HPDE6-E6E7 (cell line): ENCODE measurements at regions not wholly inside any gene's neighbourhood (a gene's known extent, or its start where the extent isn't known, plus 50 kb on each side); places are given as distances from the start of the nearest gene placed in this dataset.
"Not testable (repeated sequence)": the region's sequence is repeated elsewhere in the genome, so short reads cannot be mapped to it uniquely, and the experiment has no call there.

Source experiments
- DNase-seq: peaks from one replicate; pipeline ENCODE4 v3.0.0; 2011; ENCODE audit warnings: missing footprints; ENCODE audit errors: extremely low spot score

GRCh38 chr19:28297036-28297435 lies 915.9 kb downstream of the UQCRFS1 start:
- no peak for DNase-seq

GRCh38 chr19:28296506-28296905 lies 916.4 kb downstream of the UQCRFS1 start:
- no peak for DNase-seq

GRCh38 chr19:28294975-28295374 lies 918.0 kb downstream of the UQCRFS1 start:
- not testable (repeated sequence) for DNase-seq

DNA sequence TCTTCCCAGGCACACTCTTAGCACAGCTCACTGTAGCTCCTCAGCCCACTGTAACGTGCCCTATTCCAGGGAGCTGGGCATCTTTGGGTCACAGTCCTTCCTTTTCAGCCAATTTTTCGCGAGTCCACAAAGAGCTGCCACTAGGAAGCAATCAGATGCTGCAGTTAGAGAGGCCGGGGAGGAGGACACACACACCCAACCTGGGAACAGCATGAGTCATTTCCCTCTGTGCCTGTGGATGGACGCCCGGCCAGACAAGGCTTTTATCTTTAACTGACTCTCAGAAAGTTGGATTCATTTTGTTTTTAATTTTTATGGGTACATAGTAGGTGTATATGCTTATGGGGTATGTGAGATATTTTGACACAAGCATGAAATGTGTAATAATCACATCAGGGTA lies 918.6 kb downstream of the UQCRFS1 start:
- DNase-seq, result no peak

DNA sequence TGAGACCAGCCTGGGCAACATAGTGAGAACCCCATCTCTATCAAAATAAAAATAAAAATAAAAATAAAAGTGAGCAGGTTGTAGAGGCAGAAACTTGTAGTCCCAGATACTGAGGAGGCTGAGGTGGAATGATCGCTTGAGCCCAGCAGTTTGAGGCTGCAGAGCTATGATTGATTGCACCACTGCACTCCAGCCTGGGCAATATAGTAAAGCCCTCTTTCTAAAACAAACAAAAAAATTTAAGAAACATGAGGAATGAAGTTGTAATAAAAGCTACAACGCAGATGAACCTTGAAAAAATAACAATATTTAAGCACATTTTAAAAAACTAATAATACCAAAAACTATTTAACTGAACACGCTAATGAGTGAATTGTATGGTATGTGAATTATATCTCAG lies 919.3 kb downstream of the UQCRFS1 start:
- no peak for DNase-seq

DNA sequence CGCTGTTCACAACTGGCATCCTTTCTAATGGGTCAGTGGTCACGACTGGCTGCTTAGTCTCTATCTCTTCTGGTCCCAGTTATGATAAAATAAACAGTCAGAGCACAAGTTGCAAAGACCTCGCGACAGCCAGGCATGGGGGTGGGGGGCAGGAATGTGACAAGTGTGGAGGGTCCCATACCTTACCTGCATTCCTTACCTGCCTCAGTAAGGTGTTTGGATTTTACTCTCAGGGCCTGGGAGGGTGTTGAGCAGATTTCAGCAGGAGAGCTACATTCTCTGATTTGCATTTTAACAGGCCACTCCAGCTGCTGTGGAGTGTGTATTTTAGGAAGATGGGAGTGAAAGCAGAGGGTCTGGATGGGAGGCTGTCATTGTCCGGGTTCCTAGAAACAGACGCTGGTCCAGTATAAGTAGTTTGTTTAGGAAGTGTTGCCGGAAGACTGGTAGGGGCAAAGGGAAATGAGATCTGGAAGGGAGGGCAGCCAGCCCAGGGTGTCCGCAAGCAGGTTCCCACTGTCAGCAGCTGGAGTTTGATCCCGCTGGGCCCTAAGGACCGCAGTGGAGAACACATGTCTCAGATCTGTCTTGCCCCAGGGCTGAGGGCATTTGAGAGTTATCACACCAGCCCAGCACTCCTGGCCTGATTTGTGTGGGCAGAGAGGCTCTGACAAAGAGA lies 920.0 kb downstream of the UQCRFS1 start:
- no peak for DNase-seq

- DNase-seq, result no peak
These were observed 921.1 kb downstream of the UQCRFS1 start for GRCh38 chr19:28291874-28292273.

GRCh38 chr19:28290963-28291657 lies 921.8 kb downstream of the UQCRFS1 start:
- DNase-seq, result no peak

DNA sequence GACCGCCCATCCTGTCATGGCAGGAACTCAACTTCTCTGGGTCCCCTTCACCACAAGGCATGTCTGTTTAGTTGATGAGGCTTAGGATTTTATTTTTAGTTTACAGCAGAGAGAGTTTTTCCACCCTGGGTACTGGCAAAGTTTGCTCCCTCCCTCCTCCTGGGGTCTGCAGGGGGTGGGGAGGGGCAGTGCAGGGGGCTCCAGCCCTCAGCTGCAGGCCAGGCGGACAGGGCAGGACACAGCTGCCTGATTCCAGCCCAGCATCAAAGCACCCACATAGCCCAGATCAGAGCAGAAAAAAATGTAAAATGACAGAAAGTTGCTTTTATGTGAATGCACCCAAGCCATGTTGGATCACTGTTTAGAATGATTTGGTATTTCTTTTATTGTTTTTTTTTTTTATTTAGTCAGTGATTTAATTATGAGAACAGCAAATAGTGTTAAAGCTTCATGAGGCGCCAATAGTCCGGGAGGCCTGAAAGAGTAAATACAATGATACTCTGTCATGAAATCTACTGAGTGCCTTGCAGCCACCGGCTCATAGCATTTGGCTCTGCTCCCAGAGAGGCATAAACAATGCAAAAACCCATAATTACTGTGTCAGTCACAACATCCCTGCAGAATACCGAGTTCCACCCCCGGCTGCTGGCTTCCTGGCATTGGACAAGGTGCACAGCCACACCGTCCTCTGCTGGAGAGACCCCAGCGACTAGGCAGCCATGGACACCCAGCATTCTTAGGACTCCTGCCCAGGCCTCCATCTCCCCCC lies 923.5 kb downstream of the UQCRFS1 start:
- DNase-seq, result no peak

- DNase-seq, result no peak
These were observed 924.2 kb downstream of the UQCRFS1 start for GRCh38 chr19:28288572-28289264.

GRCh38 chr19:28285917-28286316 lies 927.0 kb downstream of the UQCRFS1 start:
- DNase-seq, result no peak

- DNase-seq, result no peak
These were observed 927.9 kb downstream of the UQCRFS1 start for GRCh38 chr19:28285078-28285477.

DNA sequence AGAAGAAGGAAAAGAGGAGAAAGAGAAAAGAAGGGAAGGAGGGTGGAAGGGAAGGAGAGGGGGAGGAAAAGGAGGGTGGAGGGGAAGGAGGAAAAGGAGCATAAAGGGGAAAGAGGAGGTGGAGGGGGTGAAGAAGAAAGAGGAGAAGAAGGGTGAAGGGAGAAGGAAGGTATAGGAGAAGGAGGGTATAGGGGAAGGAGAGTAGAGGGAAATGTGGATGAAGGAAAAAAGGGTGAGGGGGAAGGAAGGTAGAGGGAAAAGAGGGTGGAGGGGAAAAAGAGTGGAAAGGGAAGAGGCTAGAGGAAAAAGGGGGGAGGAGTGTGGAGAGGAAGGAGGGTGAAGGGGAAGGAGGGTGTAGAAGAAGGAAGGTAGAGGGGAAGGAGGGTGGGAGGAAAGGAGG lies 928.6 kb downstream of the UQCRFS1 start:
- DNase-seq, result no peak

- no peak for DNase-seq
These were observed 929.4 kb downstream of the UQCRFS1 start for GRCh38 chr19:28283592-28283991.

DNA sequence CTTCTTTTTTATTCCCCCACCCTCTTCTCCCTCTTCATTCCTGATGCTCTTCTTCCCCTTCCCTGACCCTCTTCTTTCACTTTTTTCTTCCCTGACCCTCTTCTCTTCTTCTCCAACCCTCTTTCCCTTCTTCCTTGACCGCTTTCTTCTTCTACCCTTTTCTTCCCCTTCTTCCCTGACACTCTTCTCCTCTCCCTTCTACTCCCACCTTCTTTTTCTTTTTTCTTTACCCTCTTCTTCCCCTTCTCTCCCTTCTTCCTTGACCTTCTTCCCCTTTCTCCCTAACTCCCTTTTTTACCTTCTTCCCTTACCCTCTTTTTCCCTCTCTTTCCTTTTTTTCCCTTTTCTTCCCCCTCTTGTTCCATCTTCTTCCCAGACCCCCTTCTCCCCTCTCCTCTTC lies 931.3 kb downstream of the UQCRFS1 start:
- DNase-seq, result no peak

DNA sequence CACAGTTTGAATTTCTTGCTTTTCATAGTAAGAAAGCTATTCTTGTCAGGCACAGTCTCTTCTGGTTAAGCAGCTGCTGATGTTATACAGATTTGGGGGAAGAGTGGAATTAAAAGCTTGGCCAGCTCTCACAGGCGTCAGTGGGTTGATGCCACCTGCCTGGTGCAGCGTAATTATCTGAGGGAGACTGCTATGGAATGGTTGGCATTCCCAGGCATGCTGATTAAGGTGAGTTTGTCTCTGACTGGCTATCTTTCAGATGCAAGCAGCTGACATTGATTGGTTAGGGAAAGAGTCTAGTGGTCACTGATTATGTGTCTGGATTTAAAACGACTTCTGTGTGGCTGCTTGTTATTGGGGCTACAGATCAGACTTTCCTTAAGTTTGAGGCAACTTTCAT lies 948.4 kb downstream of the UQCRFS1 start:
- no peak for DNase-seq

- DNase-seq, result no peak
These were observed 954.1 kb downstream of the UQCRFS1 start for GRCh38 chr19:28258829-28259228.

- no peak for DNase-seq
These were observed 955.6 kb downstream of the UQCRFS1 start for GRCh38 chr19:28257396-28257795.

- no peak for DNase-seq
These were observed 965.7 kb downstream of the UQCRFS1 start for GRCh38 chr19:28247243-28247642.

GRCh38 chr19:28245937-28246336 lies 967.0 kb downstream of the UQCRFS1 start:
- no peak for DNase-seq

GRCh38 chr19:28244966-28245365 lies 968.0 kb downstream of the UQCRFS1 start:
- no peak for DNase-seq

DNA sequence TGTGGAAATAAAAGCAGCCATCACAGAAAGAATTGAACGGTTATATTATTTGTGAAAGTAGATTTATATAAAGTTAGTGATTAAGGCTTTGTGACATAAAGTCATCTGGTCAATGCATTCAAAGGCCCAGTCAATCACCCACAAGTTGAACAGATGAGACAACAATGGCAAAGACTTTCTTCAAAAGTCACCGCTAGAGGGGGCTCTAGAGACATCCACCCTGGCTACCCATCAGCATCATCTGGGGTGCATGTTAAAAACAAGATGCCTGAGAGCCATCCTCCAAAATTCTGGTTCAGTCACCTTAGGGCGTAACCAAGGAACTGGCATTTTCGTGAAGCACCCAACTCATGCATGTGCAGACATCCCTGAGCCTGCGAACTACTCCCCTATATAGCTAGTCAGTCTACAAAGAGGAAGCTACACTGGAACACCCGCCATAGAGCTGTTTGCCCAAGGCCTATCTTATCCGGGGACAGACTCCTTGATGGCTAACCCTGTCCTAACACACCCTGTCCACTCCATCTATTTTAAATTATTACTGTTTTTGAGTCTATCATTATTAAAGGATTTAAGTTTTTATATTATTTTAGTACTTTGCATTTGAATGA lies 970.5 kb downstream of the UQCRFS1 start:
- DNase-seq, result no peak
